Endothelial cell of umbilical vein (primary cell): ENCODE measurements at regions not wholly inside any gene's neighbourhood (a gene's known extent, or its start where the extent isn't known, plus 50 kb on each side); places are given as distances from the start of the nearest gene placed in this dataset.

ENCODE experiments used
- BruUV-seq: library from RNA; stranded (reverse); fragments of 400-500 nt; replicated peaks from 2 replicates; lab custom pipeline; 2021; lab: Mats Ljungman, UMichigan
- CTCF ChIA-PET: fragments of 300-600, 350-600 bp; sonication (Branson Sonifier 250); formaldehyde crosslinking; loops from one replicate; lab custom pipeline; 2021; ENCODE audit warnings: antibody characterized with exemption, inconsistent platforms; lab: Charles Lee
- POLR2A ChIA-PET: fragments of 300-600, 350-600 bp; sonication (Branson Sonifier 250); formaldehyde crosslinking; loops from one replicate; lab custom pipeline; 2021; ENCODE audit warnings: antibody characterized with exemption, inconsistent platforms; lab: Charles Lee
- DNase-seq: peaks from one replicate; pipeline ENCODE4 v3.0.0-alpha.2; 2011; ENCODE audit warnings: low read depth, low spot score
- FAIRE-seq: peaks from 2 replicates; lab custom pipeline; 2011; peaks lifted over from hg19 to GRCh38; lab: Jason Lieb, UNC
- H2AFZ ChIP-seq: 2 replicates; pipeline ENCODE4 v1.6.0; 2012; ENCODE audit warnings: low read depth, low read length, control low read depth, inconsistent platforms
- H3K27ac ChIP-seq: 2 replicates; pipeline ENCODE4 v1.5.1; 2011; ENCODE audit warnings: low read depth, mild to moderate bottlenecking, control low read depth, low read length, moderate library complexity; ENCODE audit not compliant: insufficient read depth
- H3K27me3 ChIP-seq, 2 experiments: 2 replicates each; pipeline versions ENCODE4 v1.6.0 to v1.6.1; 2011; ENCODE audit warnings: low read length in 2 of 2, mixed read lengths in 1 of 2; ENCODE audit not compliant: control insufficient read depth in 2 of 2, insufficient read depth in 2 of 2
- H3K36me3 ChIP-seq, 2 experiments: 2 replicates in 1 of 2; 3 replicates in 1 of 2; pipeline ENCODE4 v1.5.1; 2011; ENCODE audit warnings: low read length in 2 of 2, mild to moderate bottlenecking in 1 of 2, moderate library complexity in 1 of 2; ENCODE audit not compliant: control insufficient read depth in 2 of 2, insufficient read depth in 2 of 2; ENCODE audit errors: extremely low read depth in 1 of 2
- H3K4me1 ChIP-seq: 3 replicates; pipeline ENCODE4 v1.5.1; 2011; ENCODE audit warnings: mild to moderate bottlenecking, low read length; ENCODE audit not compliant: control insufficient read depth, insufficient read depth; ENCODE audit errors: extremely low read depth
- H3K4me2 ChIP-seq: 2 replicates; pipeline ENCODE4 v1.6.1; 2011; ENCODE audit warnings: low read length, control low read depth, mixed read lengths; ENCODE audit not compliant: insufficient read depth
- H3K4me3 ChIP-seq, 3 experiments: fragments of 200-600 bp in 1 of 3; sonication (generic), shearing (Covaris generic) in 1 of 3; replicated peaks in 1 of 3; 2 replicates each; pipeline ENCODE4 v1.5.1; 2011 to 2016; ENCODE audit warnings: control low read depth in 3 of 3, low read length in 3 of 3, mild to moderate bottlenecking in 2 of 3, inconsistent platforms in 1 of 3, low read depth in 1 of 3, moderate library complexity in 1 of 3; ENCODE audit not compliant: insufficient read depth in 1 of 3
- H3K79me2 ChIP-seq: 2 replicates; pipeline ENCODE4 v1.6.0; 2012; ENCODE audit warnings: low read length, inconsistent platforms; ENCODE audit not compliant: control insufficient read depth, insufficient read depth
- H3K9ac ChIP-seq: replicated peaks from 2 replicates; pipeline ENCODE3; 2011; ENCODE audit warnings: low read length, control low read depth; ENCODE audit not compliant: insufficient read depth; ENCODE audit errors: extremely low read depth
- H3K9me1 ChIP-seq: replicated peaks from 3 replicates; pipeline ENCODE4 v1.6.0; 2011; ENCODE audit warnings: mild to moderate bottlenecking, low read length; ENCODE audit not compliant: control insufficient read depth, insufficient read depth; ENCODE audit errors: extremely low read depth
- H3K9me3 ChIP-seq: replicated peaks from 2 replicates; pipeline ENCODE4 v1.5.1; 2012; ENCODE audit warnings: low read length, inconsistent platforms; ENCODE audit not compliant: control insufficient read depth, insufficient read depth
- H4K20me1 ChIP-seq: replicated peaks from 2 replicates; pipeline ENCODE3; 2011; ENCODE audit warnings: mild to moderate bottlenecking, low read length; ENCODE audit not compliant: control insufficient read depth, insufficient read depth; ENCODE audit errors: extremely low read depth
- EZH2 ChIP-seq: IDR thresholded peaks from 2 replicates; pipeline ENCODE4 v1.6.1; 2012; ENCODE audit warnings: borderline replicate concordance, low read depth, mild to moderate bottlenecking, moderate library complexity, low read length, inconsistent platforms; ENCODE audit not compliant: severe bottlenecking
- FOS ChIP-seq: IDR thresholded peaks from 2 replicates; pipeline ENCODE4 v1.6.1; 2011; ENCODE audit warnings: mild to moderate bottlenecking, low read length, moderate library complexity, borderline replicate concordance; ENCODE audit not compliant: insufficient read depth
- GATA2 ChIP-seq: IDR thresholded peaks from 2 replicates; pipeline ENCODE4 v1.7.0; 2011; ENCODE audit warnings: low read depth, mild to moderate bottlenecking, moderate library complexity, mixed read lengths, low read length; ENCODE audit not compliant: insufficient read length, insufficient read depth
- JUN ChIP-seq: IDR thresholded peaks from 2 replicates; pipeline ENCODE4 v1.6.1; 2011; ENCODE audit warnings: borderline replicate concordance, low read depth; ENCODE audit not compliant: insufficient read length, insufficient read depth
- MYC ChIP-seq: IDR thresholded peaks from one replicate; pipeline ENCODE4 v1.6.1; 2011; ENCODE audit warnings: mild to moderate bottlenecking, low read depth, low read length
- POLR2A ChIP-seq: IDR thresholded peaks from 2 replicates; pipeline ENCODE4 v1.6.1; 2012; ENCODE audit warnings: low read depth, mild to moderate bottlenecking, control low read depth, low read length
- POLR2AphosphoS5 ChIP-seq: IDR thresholded peaks from 2 replicates; pipeline ENCODE4 v1.6.1; 2012; ENCODE audit warnings: low read depth, mild to moderate bottlenecking, control low read depth, low read length, moderate library complexity; ENCODE audit not compliant: insufficient read depth
- dilution Hi-C: fragments of 300-500 bp; cut with MboI; formaldehyde crosslinking; loops from one replicate; pipeline ENCODE4 v1.15.0; 2019; ENCODE audit warnings: low sequenced_read_pairs; ENCODE audit not compliant: extremely low pct_ligation_motif_present
- intact Hi-C: fragments of 100-400 bp; cut with micrococcal nuclease; formaldehyde crosslinking; loops from one replicate; pipeline ENCODE4 v1.10.0; 2022
- TF ChIP-seq, protein P1 (sequence below), 2 donors: IDR thresholded peaks; 1 replicate in 1 of 2; 2 replicates in 1 of 2; pipeline ENCODE4 v1.5.1; 2011; ENCODE audit warnings: low read length in 2 of 2, mild to moderate bottlenecking in 2 of 2, moderate library complexity in 2 of 2, control low read depth in 1 of 2, inconsistent platforms in 1 of 2, low read depth in 1 of 2; ENCODE audit not compliant: insufficient read depth in 1 of 2; ENCODE audit errors: extremely low read depth in 1 of 2
- TF ChIP-seq, protein P2 (sequence below): IDR thresholded peaks from 2 replicates; pipeline ENCODE4 v1.6.1; 2011; ENCODE audit not compliant: insufficient read depth, insufficient read length

DNA sequence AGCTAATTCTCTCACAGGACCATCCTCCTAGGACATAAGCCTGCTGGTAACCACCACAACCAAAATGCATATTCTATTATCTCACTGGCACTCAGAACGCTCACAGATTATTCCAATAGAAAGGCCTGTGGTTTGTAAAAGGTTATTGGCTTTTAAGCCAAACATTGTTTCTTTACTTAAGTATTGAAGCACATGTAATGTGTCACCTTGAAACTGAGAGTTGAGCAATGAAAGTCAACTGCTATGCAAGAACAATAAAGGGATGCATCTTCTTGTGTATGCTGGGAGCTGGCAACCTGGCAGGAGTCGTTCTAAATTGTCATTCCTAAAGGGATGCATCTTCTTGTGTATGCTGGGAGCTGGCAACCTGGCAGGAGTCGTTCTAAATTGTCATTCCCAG lies 298.6 kb upstream of the DNAJC19 start:
- ChIA-PET CTCF (interaction anchor here (1.6 kb wide), 1 partner anchor 9 kb away, joined by 7 read pairs; no protein-coding TSS in a partner anchor), POLR2A (no interaction called here)
- no peaks in the 10 kb centered on the region for H3K9me3 ChIP-seq
- no peaks in the 10 kb centered on the region for H3K27me3 ChIP-seq
- no peak for FAIRE-seq
- no TSS peak for BruUV-seq
- no peak overlapping the region for H3K9ac ChIP-seq
- no peaks in the 10 kb centered on the region for H4K20me1 ChIP-seq
- no peak overlapping the region for H3K27ac ChIP-seq
- TF ChIP-seq FOS (no peak), POLR2AphosphoS5 (no peak), MYC (no peak), JUN (no peak), GATA2 (no peak), POLR2A (no peak), EZH2 (no peak)
- TF ChIP-seq, protein P1, sequence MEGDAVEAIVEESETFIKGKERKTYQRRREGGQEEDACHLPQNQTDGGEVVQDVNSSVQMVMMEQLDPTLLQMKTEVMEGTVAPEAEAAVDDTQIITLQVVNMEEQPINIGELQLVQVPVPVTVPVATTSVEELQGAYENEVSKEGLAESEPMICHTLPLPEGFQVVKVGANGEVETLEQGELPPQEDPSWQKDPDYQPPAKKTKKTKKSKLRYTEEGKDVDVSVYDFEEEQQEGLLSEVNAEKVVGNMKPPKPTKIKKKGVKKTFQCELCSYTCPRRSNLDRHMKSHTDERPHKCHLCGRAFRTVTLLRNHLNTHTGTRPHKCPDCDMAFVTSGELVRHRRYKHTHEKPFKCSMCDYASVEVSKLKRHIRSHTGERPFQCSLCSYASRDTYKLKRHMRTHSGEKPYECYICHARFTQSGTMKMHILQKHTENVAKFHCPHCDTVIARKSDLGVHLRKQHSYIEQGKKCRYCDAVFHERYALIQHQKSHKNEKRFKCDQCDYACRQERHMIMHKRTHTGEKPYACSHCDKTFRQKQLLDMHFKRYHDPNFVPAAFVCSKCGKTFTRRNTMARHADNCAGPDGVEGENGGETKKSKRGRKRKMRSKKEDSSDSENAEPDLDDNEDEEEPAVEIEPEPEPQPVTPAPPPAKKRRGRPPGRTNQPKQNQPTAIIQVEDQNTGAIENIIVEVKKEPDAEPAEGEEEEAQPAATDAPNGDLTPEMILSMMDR (IDR thresholded peaks at IDR 0.05; ENCODE audit: extremely low read depth in 1 of 2, insufficient read depth in 1 of 2, low read depth in 1 of 2, low read length in 2 of 2): no peak
- TF ChIP-seq, protein P2, sequence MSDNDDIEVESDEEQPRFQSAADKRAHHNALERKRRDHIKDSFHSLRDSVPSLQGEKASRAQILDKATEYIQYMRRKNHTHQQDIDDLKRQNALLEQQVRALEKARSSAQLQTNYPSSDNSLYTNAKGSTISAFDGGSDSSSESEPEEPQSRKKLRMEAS: no peak
- no peak overlapping the region for H2AFZ ChIP-seq
- peaks cover 9% of the 10 kb centered on the region for H3K4me1 ChIP-seq
- no peak overlapping the region for H3K4me3 ChIP-seq
- no peak overlapping the region for H3K4me2 ChIP-seq
- dilution Hi-C loops: no loop called here
- intact Hi-C loops: no loop called here
- no peak for DNase-seq
- H3K79me2 ChIP-seq: no peaks in the 10 kb centered on the region
- no peaks in the 10 kb centered on the region for H3K36me3 ChIP-seq
- H3K9me1 ChIP-seq: no peaks in the 10 kb centered on the region
